PC-3 (cell line): ENCODE measurements at regions not wholly inside any gene's neighbourhood (a gene's known extent, or its start where the extent isn't known, plus 50 kb on each side); places are given as distances from the start of the nearest gene placed in this dataset.

ENCODE experiments used
- EZH2 ChIP-seq: fragments of 300-600 bp; sonication (generic); IDR thresholded peaks from one replicate; pipeline ENCODE4 v1.6.1; 2017; ENCODE audit warnings: antibody characterized with exemption, mild to moderate bottlenecking, low read length; ENCODE audit not compliant: unreplicated experiment
- TF ChIP-seq, protein P1 (sequence below): fragments of 300-600 bp; sonication (generic); conservative IDR thresholded peaks from 2 replicates; pipeline ENCODE4 v1.5.1; 2017; ENCODE audit warnings: antibody characterized with exemption, low read depth, mild to moderate bottlenecking, low read length

DNA sequence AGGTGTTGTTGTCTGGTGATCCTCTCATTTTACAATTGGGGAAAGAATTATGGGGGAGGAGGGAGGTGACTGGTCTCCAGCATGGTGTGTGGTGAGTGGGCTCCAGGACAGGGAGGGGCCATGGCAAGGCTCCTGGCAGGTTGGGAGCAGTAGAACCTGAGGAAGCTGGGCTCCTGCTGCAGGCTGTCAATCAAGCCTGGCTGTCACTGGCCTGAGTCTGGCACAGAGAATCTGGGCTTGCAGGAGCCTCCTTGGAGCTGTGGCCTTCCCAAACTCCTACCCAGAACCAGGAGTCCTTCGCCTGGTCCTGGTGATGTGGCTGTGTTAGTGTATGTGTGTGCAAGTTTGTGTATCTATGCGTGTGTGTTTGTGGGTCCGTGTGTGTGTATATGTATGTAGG, 131.9 kb upstream of the CSF3R start:
- TF ChIP-seq, protein P1, sequence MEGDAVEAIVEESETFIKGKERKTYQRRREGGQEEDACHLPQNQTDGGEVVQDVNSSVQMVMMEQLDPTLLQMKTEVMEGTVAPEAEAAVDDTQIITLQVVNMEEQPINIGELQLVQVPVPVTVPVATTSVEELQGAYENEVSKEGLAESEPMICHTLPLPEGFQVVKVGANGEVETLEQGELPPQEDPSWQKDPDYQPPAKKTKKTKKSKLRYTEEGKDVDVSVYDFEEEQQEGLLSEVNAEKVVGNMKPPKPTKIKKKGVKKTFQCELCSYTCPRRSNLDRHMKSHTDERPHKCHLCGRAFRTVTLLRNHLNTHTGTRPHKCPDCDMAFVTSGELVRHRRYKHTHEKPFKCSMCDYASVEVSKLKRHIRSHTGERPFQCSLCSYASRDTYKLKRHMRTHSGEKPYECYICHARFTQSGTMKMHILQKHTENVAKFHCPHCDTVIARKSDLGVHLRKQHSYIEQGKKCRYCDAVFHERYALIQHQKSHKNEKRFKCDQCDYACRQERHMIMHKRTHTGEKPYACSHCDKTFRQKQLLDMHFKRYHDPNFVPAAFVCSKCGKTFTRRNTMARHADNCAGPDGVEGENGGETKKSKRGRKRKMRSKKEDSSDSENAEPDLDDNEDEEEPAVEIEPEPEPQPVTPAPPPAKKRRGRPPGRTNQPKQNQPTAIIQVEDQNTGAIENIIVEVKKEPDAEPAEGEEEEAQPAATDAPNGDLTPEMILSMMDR: no peak
- TF ChIP-seq EZH2: no peak
